ENCODE measurements at regions not wholly inside any gene's neighbourhood (a gene's known extent, or its start where the extent isn't known, plus 50 kb on each side); places are given as distances from the start of the nearest gene placed in this dataset.

- no peak for DNase-seq
These were observed 107.9 kb upstream of the PLEKHA5 start for GRCh38 chr12:19021646-19022045.

DNA sequence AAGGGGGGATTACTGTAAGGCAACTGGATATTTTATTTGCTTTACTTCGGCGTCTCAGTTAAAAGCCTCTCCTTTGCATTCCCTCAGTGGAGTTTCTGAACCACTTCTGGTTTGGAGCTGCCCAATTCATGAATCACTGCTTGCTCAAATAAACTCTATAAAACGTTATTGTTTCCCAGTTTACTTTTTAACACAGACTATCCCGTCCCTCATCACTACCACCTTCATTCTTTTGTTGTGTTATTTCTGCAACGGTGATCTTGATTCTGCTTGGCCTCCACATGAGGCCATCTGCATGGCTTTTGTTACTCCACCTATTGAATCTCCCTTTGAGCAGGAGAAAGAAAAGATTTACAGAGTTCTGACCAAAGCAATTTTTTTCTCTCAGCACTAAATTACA lies 104.0 kb upstream of the PLEKHA5 start:
- DNase-seq: no peak

DNA sequence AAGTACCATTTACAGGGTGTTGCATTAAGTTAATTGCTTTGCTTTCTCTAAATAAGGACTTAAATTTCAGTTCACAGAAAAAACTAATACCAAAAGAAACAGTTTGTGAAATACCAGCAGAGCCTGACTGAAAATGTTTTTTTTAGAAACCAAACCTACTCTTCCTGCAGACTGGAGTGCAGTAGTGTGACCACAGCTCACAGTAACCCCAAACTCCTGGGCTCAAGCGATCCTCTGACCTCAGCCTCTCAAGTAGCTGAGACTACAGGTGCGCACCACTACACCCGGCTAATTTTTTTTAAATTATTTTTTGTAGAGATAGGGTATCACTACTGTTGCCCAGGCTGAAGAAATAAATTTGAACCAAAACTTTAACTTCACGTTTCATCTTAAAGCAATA lies 103.5 kb upstream of the PLEKHA5 start:
- DNase-seq: no peak

DNA sequence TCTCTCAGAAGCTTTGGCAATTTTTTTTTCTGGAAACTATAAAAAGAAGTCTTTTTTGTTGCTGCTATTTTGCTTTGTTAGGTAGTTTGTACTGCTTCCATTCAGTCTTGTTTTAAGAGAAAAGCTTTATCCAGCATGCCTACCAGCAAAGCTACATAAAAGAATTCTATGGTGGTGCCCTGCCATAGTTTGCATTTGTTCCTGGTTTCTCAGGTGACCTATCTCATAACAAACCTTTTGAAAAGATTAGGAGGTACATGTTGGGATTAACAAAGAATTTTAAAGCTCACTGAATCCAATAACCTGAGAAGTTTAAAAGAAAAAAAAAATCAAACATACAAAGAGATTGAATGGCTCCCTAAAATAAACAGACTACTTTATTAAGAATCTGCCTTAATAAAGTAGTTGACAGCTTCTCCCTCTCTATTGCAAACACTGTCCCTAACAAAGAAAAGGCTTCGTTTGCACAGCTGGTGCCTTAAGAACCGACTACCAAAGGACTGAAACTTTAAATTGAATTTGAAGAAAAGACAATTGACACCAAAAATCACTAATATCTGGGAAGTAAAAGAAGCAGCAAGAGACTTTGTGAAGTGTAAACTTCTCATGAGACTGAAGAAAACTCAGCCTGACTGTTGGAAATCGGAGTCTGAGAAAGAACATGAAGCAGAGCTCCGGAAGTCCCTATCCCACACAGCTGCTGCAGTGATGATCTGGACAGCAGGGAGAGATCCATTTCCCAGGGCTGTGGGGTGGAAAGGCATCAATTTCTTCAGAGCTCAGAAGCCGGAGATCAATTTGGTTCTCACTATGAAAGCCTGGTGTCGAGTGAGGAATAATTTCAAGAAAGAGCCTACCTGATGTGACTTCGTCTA lies 102.7 kb upstream of the PLEKHA5 start:
- DNase-seq: no peak

GRCh38 chr12:19030180-19030579 lies 99.4 kb upstream of the PLEKHA5 start:
- DNase-seq: no peak

GRCh38 chr12:19030603-19031002 lies 98.9 kb upstream of the PLEKHA5 start:
- no peak for DNase-seq

DNA sequence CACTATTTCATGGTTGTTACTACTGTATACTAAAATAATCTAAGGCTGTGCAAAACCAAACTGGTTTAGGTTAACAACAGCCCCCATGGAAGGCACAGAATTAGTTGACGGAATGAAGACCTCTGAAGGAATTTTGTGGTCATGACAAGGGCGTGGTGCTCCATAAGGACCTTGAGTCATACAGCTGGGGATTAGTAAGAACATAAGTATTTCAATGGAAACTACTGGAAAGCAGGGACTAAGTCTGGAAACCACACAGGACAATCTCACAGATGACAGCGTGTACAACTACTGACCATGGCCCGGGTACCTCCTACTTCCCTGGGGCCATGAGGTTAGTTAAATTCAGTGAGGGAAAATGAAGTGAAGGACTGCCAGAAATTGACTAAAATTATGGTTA lies 98.5 kb upstream of the PLEKHA5 start:
- no peak for DNase-seq

DNA sequence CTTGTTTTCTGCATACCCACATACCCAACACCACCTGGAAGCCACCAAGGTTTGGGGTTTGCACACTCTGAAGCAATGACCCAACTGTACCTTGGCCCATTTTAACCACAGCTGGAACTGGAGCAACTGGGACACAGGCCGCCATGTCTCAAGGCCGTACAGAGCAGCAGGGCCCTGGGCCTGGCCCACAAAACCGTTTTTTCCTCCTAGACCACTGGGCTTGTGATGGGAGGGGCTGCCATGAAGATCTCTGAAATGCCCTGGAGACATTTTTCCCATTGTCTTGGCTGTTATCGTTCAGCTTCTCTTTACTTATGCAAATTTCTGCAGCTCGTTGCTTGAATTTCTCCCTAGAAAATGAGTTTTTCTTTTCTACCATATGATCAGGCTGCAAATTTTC lies 96.7 kb upstream of the PLEKHA5 start:
- DNase-seq: no peak

GRCh38 chr12:19033244-19033643 lies 96.3 kb upstream of the PLEKHA5 start:
- DNase-seq: no peak

DNA sequence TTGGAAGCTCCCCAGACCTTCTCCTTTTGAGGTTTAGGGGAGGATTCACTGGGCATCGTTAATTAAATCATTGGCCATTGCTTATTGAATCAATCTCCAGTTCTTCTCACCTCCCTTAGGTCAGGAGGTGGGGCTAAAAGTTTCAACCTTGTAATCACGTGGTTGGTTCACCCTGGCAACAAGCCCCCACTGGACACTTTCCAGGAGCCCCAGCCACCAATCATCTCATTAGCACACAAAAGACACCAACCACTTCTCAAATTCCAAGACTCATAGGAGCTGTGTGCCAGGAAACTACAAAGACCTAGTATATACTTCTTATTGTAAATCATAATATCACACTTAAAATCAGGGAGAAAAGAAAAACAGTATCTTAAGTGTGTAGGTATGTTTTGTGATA lies 94.6 kb upstream of the PLEKHA5 start:
- no peak for DNase-seq

GRCh38 chr12:19035536-19035935 lies 94.0 kb upstream of the PLEKHA5 start:
- DNase-seq: no peak

GRCh38 chr12:19036673-19037357 lies 92.7 kb upstream of the PLEKHA5 start:
- no peak for DNase-seq

DNA sequence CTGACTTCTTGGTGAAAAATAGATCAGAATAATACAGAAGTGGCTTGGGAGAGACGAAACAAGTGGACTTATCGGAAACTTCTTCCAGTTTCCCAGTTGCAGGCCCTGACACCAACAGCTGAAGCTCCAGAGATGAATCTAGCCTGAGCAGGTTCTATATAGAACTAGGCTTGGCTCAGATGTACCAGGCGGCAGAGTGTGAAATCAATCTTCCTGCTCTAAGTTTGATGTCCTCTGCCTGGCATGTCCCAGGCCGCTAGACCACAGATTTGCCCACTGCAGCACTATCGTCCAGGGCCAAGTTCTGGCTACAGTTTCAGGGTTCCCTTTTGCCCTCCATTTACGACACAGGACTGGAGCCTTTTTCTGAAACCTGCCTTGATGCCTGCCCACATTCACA lies 91.3 kb upstream of the PLEKHA5 start:
- no peak for DNase-seq

DNA sequence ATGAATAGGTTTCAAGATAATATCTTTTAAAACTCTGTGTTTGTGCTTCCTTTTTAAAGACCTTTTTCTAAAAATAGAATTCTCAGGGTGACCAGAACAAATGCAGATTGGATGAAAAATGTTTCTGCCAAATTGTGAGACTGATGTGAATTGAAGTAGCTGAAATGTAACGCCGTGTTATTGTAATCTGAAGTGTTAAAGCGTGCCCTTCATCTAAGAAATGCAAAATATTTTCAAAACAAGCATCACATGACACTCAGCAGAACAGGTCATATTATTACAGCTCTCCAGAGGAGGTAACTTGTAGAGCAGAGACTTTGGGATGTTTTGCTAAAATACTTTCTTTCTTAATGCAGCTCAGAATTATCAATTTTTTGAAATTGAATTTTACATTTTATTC lies 90.0 kb upstream of the PLEKHA5 start:
- no peak for DNase-seq

DNA sequence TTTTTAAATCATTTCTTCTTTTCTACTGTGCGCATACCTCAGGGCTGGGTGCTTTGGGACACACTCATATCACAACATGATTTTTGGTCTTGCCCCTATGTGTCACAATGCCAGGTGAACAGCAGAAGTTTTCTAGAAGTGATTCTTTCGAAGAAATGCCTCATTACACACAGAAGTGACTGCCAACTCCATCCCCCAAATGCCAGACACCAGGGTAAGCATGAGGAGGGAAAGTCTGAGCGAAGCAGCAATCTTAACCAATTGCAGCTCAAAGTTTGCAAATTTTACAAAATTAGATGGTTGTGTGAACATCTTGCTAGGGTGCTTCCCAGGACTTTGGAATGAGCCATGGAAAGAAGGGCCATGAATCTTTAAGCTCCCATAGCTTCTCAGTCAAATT lies 87.3 kb upstream of the PLEKHA5 start:
- DNase-seq: no peak

DNA sequence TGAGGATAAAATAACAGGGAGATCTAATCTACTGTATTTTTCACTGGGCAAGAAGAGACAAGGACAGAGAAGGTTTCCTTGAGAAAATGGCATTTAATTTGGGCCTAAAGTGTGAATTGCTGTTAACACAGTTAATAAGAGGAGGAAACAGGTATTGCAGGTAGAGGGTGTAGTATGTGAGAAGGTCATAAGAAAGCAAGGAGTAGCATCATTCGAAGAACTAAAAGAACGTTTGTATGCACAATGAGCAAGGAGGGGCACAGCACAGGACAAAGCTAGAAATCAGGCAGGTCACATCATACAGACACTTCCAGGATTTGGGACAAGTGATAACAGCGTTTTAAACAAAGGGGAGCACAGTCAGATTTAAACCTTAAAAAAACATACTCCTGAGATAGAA lies 85.1 kb upstream of the PLEKHA5 start:
- no peak for DNase-seq

GRCh38 chr12:19044891-19045290 lies 84.6 kb upstream of the PLEKHA5 start:
- no peak for DNase-seq

DNA sequence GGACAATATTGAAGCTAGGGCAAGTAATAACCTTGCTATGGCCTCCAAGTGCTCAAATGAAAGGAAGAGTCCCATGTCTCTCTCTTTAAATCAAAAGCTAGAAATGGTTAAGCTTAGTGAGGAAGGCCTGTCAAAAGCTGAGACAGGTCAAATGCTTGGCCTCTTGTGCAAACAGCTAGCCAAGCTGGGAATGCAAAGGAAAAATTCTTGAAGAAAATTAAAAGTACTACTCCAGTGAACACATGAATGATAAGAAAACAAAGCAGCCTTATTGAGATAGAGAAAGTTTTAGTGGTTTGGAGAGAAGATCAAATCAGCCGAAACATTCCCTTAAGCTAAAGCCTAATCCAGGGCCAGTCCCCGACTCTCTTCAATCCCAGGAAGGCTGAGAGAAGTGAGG lies 84.1 kb upstream of the PLEKHA5 start:
- no peak for DNase-seq

DNA sequence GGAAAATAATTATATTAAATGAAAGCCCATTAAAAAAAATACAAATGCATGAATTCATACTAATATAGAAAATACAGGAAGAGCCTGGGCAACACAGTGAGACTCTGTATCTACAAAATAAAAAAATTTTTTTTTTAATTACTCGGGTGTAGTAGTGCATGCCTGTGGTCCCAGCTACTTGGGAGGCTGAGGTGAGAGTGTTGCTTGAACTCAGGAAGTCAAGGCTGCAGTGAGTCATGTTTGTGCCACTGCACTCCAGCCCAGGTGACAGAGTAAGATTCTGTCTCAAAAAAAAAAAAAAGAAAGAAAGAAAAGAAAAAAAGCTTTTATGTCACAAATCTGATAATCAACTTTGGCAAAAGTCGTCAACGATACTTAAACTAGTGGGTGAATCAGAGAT lies 80.6 kb upstream of the PLEKHA5 start:
- no peak for DNase-seq

DNA sequence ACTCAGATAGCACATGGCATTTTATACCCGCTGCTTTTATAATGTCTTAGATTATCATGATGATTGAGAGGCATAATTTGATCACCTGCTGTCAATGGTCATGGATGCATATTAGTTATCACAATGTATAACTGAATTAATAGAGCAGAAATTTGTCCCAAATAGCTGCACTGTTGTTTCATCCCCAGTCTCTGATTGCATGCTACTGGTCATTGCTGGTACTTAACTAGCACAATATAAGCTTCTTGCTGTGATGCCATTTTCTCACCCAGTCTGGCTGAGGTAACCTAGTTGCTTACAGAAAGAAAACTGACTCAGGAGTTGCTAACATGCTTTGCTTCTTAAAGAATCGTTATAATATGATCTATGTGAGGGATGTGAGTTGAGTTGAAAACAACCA lies 76.8 kb upstream of the PLEKHA5 start:
- no peak for DNase-seq

DNA sequence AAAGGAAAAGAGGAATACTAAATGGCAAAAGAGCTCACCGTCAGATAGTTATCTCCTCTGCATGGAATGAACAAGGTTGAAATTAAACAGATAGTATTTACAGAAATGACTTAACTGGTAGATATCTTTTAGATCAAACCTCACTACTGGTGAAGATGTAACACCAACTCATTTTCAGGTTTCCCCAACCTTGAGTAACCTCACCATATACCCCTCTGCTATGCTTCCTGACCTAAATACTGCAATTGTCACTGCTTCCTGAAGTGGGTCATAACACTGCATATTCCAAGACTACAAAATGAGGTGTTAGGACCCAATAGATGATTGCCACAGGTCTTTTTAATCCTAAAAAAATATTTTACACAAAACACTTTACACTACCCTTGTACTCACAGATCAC lies 76.3 kb upstream of the PLEKHA5 start:
- no peak for DNase-seq

- no peak for DNase-seq
These were observed 75.5 kb upstream of the PLEKHA5 start for GRCh38 chr12:19054035-19054434.

GRCh38 chr12:19055589-19055988 lies 73.9 kb upstream of the PLEKHA5 start:
- no peak for DNase-seq

GRCh38 chr12:19058235-19059021 lies 71.1 kb upstream of the PLEKHA5 start:
- DNase-seq: no peak

Data from SHP77 (cell line).